HepG2 (cell line): ENCODE measurements at regions not wholly inside any gene's neighbourhood (a gene's known extent, or its start where the extent isn't known, plus 50 kb on each side); places are given as distances from the start of the nearest gene placed in this dataset.

Source experiments
- ARID5B ChIP-seq: IDR thresholded peaks from 2 replicates; pipeline ENCODE4 v1.4.0; 2020; ENCODE audit warnings: mild to moderate bottlenecking, missing genetic modification reagents
- ETV6 ChIP-seq: sonication (generic); formaldehyde crosslinking; conservative IDR thresholded peaks from 2 replicates; pipeline ENCODE4 v1.4.0; 2020; ENCODE audit warnings: missing genetic modification reagents
- FOXA3 ChIP-seq: IDR thresholded peaks from 2 replicates; pipeline ENCODE4 v1.6.1; 2016; ENCODE audit warnings: missing genetic modification reagents, missing compliant biosample characterization
- HMGA1 ChIP-seq: sonication (generic); formaldehyde crosslinking; conservative IDR thresholded peaks from 2 replicates; pipeline ENCODE4 v1.4.0; 2020; ENCODE audit warnings: missing genetic modification reagents
- HMGXB3 ChIP-seq: sonication (generic); formaldehyde crosslinking; IDR thresholded peaks from 2 replicates; pipeline ENCODE4 v1.4.0; 2020; ENCODE audit warnings: missing genetic modification reagents, borderline replicate concordance
- MXD4 ChIP-seq: IDR thresholded peaks from 2 replicates; pipeline ENCODE4 v1.6.1; 2016; ENCODE audit warnings: mild to moderate bottlenecking, missing biosample characterization, missing genetic modification reagents
- MYPOP ChIP-seq: sonication (generic); formaldehyde crosslinking; IDR thresholded peaks from 2 replicates; pipeline ENCODE4 v1.8.1; 2023; ENCODE audit warnings: mild to moderate bottlenecking, moderate library complexity, missing genetic modification reagents
- ZFP36L2 ChIP-seq: sonication (generic); formaldehyde crosslinking; IDR thresholded peaks from 2 replicates; pipeline ENCODE4 v1.4.0; 2020; ENCODE audit warnings: missing genetic modification reagents
- ZFP82 ChIP-seq: sonication (generic); formaldehyde crosslinking; IDR thresholded peaks from 2 replicates; pipeline ENCODE4 v1.5.1; 2020; ENCODE audit warnings: mild to moderate bottlenecking, missing genetic modification reagents, borderline replicate concordance
- ZKSCAN5 ChIP-seq: sonication (generic); formaldehyde crosslinking; IDR thresholded peaks from 2 replicates; pipeline ENCODE4 v1.5.1; 2020; ENCODE audit warnings: mild to moderate bottlenecking, missing genetic modification reagents
- ZNF160 ChIP-seq: sonication (generic); formaldehyde crosslinking; IDR thresholded peaks from 2 replicates; pipeline ENCODE4 v1.8.0; 2022; ENCODE audit warnings: mild to moderate bottlenecking, inconsistent platforms, missing genetic modification reagents
- ZNF335 ChIP-seq: sonication (generic); formaldehyde crosslinking; IDR thresholded peaks from 2 replicates; pipeline ENCODE4 v1.4.0; 2020; ENCODE audit warnings: missing genetic modification reagents
- TF ChIP-seq, protein P1 (sequence below): sonication (generic); formaldehyde crosslinking; IDR thresholded peaks from 2 replicates; pipeline ENCODE4 v1.4.0; 2020; ENCODE audit warnings: missing genetic modification reagents
- TF ChIP-seq, protein P2 (sequence below): sonication (generic); formaldehyde crosslinking; IDR thresholded peaks from 2 replicates; pipeline ENCODE4 v1.4.0; 2020; ENCODE audit warnings: missing genetic modification reagents

- TF ChIP-seq, protein P1, sequence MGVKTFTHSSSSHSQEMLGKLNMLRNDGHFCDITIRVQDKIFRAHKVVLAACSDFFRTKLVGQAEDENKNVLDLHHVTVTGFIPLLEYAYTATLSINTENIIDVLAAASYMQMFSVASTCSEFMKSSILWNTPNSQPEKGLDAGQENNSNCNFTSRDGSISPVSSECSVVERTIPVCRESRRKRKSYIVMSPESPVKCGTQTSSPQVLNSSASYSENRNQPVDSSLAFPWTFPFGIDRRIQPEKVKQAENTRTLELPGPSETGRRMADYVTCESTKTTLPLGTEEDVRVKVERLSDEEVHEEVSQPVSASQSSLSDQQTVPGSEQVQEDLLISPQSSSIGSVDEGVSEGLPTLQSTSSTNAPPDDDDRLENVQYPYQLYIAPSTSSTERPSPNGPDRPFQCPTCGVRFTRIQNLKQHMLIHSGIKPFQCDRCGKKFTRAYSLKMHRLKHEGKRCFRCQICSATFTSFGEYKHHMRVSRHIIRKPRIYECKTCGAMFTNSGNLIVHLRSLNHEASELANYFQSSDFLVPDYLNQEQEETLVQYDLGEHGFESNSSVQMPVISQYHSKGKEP (CRISPR knock-in tag), result no peak
- TF ChIP-seq ZKSCAN5 (CRISPR knock-in tag), result no peak
- no peak for TF ChIP-seq ZFP82 (CRISPR knock-in tag)
- TF ChIP-seq ZFP36L2 (CRISPR knock-in tag), result no peak
- TF ChIP-seq HMGA1 (CRISPR knock-in tag), result no peak
- TF ChIP-seq, protein P2, sequence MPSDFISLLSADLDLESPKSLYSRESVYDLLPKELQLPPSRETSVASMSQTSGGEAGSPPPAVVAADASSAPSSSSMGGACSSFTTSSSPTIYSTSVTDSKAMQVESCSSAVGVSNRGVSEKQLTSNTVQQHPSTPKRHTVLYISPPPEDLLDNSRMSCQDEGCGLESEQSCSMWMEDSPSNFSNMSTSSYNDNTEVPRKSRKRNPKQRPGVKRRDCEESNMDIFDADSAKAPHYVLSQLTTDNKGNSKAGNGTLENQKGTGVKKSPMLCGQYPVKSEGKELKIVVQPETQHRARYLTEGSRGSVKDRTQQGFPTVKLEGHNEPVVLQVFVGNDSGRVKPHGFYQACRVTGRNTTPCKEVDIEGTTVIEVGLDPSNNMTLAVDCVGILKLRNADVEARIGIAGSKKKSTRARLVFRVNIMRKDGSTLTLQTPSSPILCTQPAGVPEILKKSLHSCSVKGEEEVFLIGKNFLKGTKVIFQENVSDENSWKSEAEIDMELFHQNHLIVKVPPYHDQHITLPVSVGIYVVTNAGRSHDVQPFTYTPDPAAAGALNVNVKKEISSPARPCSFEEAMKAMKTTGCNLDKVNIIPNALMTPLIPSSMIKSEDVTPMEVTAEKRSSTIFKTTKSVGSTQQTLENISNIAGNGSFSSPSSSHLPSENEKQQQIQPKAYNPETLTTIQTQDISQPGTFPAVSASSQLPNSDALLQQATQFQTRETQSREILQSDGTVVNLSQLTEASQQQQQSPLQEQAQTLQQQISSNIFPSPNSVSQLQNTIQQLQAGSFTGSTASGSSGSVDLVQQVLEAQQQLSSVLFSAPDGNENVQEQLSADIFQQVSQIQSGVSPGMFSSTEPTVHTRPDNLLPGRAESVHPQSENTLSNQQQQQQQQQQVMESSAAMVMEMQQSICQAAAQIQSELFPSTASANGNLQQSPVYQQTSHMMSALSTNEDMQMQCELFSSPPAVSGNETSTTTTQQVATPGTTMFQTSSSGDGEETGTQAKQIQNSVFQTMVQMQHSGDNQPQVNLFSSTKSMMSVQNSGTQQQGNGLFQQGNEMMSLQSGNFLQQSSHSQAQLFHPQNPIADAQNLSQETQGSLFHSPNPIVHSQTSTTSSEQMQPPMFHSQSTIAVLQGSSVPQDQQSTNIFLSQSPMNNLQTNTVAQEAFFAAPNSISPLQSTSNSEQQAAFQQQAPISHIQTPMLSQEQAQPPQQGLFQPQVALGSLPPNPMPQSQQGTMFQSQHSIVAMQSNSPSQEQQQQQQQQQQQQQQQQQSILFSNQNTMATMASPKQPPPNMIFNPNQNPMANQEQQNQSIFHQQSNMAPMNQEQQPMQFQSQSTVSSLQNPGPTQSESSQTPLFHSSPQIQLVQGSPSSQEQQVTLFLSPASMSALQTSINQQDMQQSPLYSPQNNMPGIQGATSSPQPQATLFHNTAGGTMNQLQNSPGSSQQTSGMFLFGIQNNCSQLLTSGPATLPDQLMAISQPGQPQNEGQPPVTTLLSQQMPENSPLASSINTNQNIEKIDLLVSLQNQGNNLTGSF (CRISPR knock-in tag), result no peak
- TF ChIP-seq FOXA3 (CRISPR knock-in tag), result peak; percentile 63
- TF ChIP-seq MXD4 (CRISPR knock-in tag), result no peak
- TF ChIP-seq MYPOP (CRISPR knock-in tag), result no peak
- no peak for TF ChIP-seq ETV6 (CRISPR knock-in tag)
- no peak for TF ChIP-seq ZNF335
- no peak for TF ChIP-seq HMGXB3 (CRISPR knock-in tag)
- TF ChIP-seq ZNF160 (CRISPR knock-in tag), result no peak
- peak; percentile 86 for TF ChIP-seq ARID5B (CRISPR knock-in tag)
These were observed 131.3 kb downstream of the FHDC1 start (continued) for GRCh38 chr4:153067376-153067775.
